ENCODE measurements at regions not wholly inside any gene's neighbourhood (a gene's known extent, or its start where the extent isn't known, plus 50 kb on each side); places are given as distances from the start of the nearest gene placed in this dataset.

GRCh38 chr2:123894167-123894566 is 130.9 kb upstream of the CNTNAP5 start:
- no TSS peak for BruUV-seq (replicated peaks)

GRCh38 chr2:123895651-123896050 is 129.4 kb upstream of the CNTNAP5 start:
- CTCF ChIA-PET = no interaction called here
- H3K4me3 ChIP-seq (ENCODE audit: low read length) = no peak overlapping the region
- ATAC-seq (no peak), DNase-seq (peak; percentile 10)
- H3K79me2 ChIP-seq (ENCODE audit: low read length) = no peaks in the 10 kb centered on the region
- no peaks in the 10 kb centered on the region for H3K27me3 ChIP-seq (ENCODE audit: low read length)
- intact Hi-C loops (cut with micrococcal nuclease) = no loop called here
- H3K27ac ChIP-seq (ENCODE audit: low read length) = no peak overlapping the region; the same call in 1 of the 2 replicates
- no peak for TF ChIP-seq EZH2 (IDR thresholded peaks at IDR 0.05; ENCODE audit: low read length, unreplicated experiment)
- no peak for TF ChIP-seq EZH2phosphoT487 (IDR thresholded peaks at IDR 0.05; ENCODE audit: borderline replicate concordance, low read length)
- no peak for TF ChIP-seq CTCF (conservative IDR thresholded peaks at IDR 0.05; ENCODE audit: low read depth, low read length)
- H3K9me2 ChIP-seq (replicated peaks; ENCODE audit: low read length) = no peaks in the 10 kb centered on the region
- H3K4me2 ChIP-seq (ENCODE audit: low read length) = no peak overlapping the region
- 0 out of 2 replicates have a peak, but pooled peaks cover 3% of the 10 kb centered on the region for H3K9me3 ChIP-seq (ENCODE audit: low read length)
- POLR2A ChIA-PET (ENCODE audit: unreplicated experiment) = no interaction called here
- H3K4me1 ChIP-seq (ENCODE audit: insufficient read depth, low read length) = peaks cover 3% of the 10 kb centered on the region; the same call in 1 of the 2 replicates
- BruUV-seq (replicated peaks) = no TSS peak
- H4K20me1 ChIP-seq (ENCODE audit: low read length) = no peaks in the 10 kb centered on the region
- no peak overlapping the region for H2AFZ ChIP-seq (ENCODE audit: low read length)
- no peaks in the 10 kb centered on the region for H3K36me3 ChIP-seq (ENCODE audit: low read depth, low read length)
- no peaks in the 10 kb centered on the region for H3F3A ChIP-seq (ENCODE audit: low read length, unreplicated experiment)
- H3K9ac ChIP-seq (ENCODE audit: low read length) = no peak overlapping the region

More at GRCh38 chr2:123894167-123894566, 130.9 kb upstream of the CNTNAP5 start:
- Histone ChIP-seq H3K27me3 (ENCODE audit: low read length) (no peaks in the 10 kb centered on the region), H3K79me2 (ENCODE audit: low read length) (no peaks in the 10 kb centered on the region), H3K9me2 (replicated peaks; ENCODE audit: low read length) (no peaks in the 10 kb centered on the region), H3K9me3 (ENCODE audit: low read length) (0 out of 2 replicates have a peak, but pooled peaks cover 7% of the 10 kb centered on the region), H3K27ac (ENCODE audit: low read length) (no peak overlapping the region), H3K9ac (ENCODE audit: low read length) (no peak overlapping the region), H3K36me3 (ENCODE audit: low read depth, low read length) (no peaks in the 10 kb centered on the region), H3F3A (ENCODE audit: low read length, unreplicated experiment) (no peaks in the 10 kb centered on the region), H3K4me2 (ENCODE audit: low read length) (no peak overlapping the region), H2AFZ (ENCODE audit: low read length) (no peak overlapping the region), H3K4me1 (ENCODE audit: insufficient read depth, low read length) (peaks cover 3% of the 10 kb centered on the region; the same call in 1 of the 2 replicates), H4K20me1 (ENCODE audit: low read length) (no peaks in the 10 kb centered on the region), H3K4me3 (ENCODE audit: low read length) (no peak overlapping the region)
- POLR2A ChIA-PET (ENCODE audit: unreplicated experiment) = interaction anchor here (0.6 kb wide), 1 partner anchor 320 kb away, joined by 3 read pairs; no protein-coding TSS in a partner anchor
- DNase-seq (no peak), ATAC-seq (no peak)
- intact Hi-C loops (cut with micrococcal nuclease) = no loop called here
- TF ChIP-seq EZH2 (IDR thresholded peaks at IDR 0.05; ENCODE audit: low read length, unreplicated experiment) (no peak), CTCF (conservative IDR thresholded peaks at IDR 0.05; ENCODE audit: low read depth, low read length) (no peak)
- CTCF ChIA-PET = no interaction called here

- TF ChIP-seq CTCF (conservative IDR thresholded peaks at IDR 0.05; ENCODE audit: low read depth, low read length) (no peak), EZH2phosphoT487 (IDR thresholded peaks at IDR 0.05; ENCODE audit: borderline replicate concordance, low read length) (no peak), EZH2 (IDR thresholded peaks at IDR 0.05; ENCODE audit: low read length, unreplicated experiment) (no peak)
- Histone ChIP-seq H2AFZ (ENCODE audit: low read length) (no peak overlapping the region), H3K4me1 (ENCODE audit: insufficient read depth, low read length) (no peaks in the 10 kb centered on the region), H4K20me1 (ENCODE audit: low read length) (no peaks in the 10 kb centered on the region), H3K36me3 (ENCODE audit: low read depth, low read length) (no peaks in the 10 kb centered on the region; the same call in 1 of the 2 replicates), H3K9me3 (ENCODE audit: low read length) (no peaks in the 10 kb centered on the region), H3K9me2 (replicated peaks; ENCODE audit: low read length) (no peaks in the 10 kb centered on the region), H3K4me2 (ENCODE audit: low read length) (no peak overlapping the region), H3F3A (ENCODE audit: low read length, unreplicated experiment) (no peaks in the 10 kb centered on the region), H3K79me2 (ENCODE audit: low read length) (no peaks in the 10 kb centered on the region), H3K9ac (ENCODE audit: low read length) (no peak overlapping the region), H3K27me3 (ENCODE audit: low read length) (no peaks in the 10 kb centered on the region), H3K4me3 (ENCODE audit: low read length) (no peak overlapping the region), H3K27ac (ENCODE audit: low read length) (no peak overlapping the region)
- BruUV-seq (replicated peaks) = no TSS peak
- DNase-seq (no peak), ATAC-seq (no peak)
- intact Hi-C loops (cut with micrococcal nuclease) = no loop called here
- ChIA-PET CTCF (no interaction called here), POLR2A (ENCODE audit: unreplicated experiment) (no interaction called here)
These were observed 123.8 kb upstream of the CNTNAP5 start for GRCh38 chr2:123901256-123901655.

Data from PC-3 (cell line).